DLD1 (cell line): ENCODE measurements at regions not wholly inside any gene's neighbourhood (a gene's known extent, or its start where the extent isn't known, plus 50 kb on each side); places are given as distances from the start of the nearest gene placed in this dataset.

Source experiments
- in situ Hi-C: cut with HindIII; loops from 2 replicates; pipeline ENCODE4 v1.10.0; 2017; ENCODE audit warnings: low sequenced_read_pairs

- in situ Hi-C loops, result no loop called here
Measured at GRCh38 chr15:39287322-39288195, 293.3 kb upstream of the THBS1 start.

- in situ Hi-C loops, result no loop called here
Measured at GRCh38 chr15:39290711-39291435, 290.0 kb upstream of the THBS1 start.

GRCh38 chr15:39291690-39292089 lies 289.2 kb upstream of the THBS1 start:
- in situ Hi-C loops, result no loop called here

GRCh38 chr15:39296955-39297354 lies 283.9 kb upstream of the THBS1 start:
- in situ Hi-C loops, result no loop called here

- in situ Hi-C loops, result no loop called here
Measured at GRCh38 chr15:39298271-39298962, 282.5 kb upstream of the THBS1 start.

- in situ Hi-C loops, result no loop called here
Measured at GRCh38 chr15:39299486-39300267, 281.2 kb upstream of the THBS1 start.

GRCh38 chr15:39300451-39301153 lies 280.3 kb upstream of the THBS1 start:
- in situ Hi-C loops, result no loop called here

GRCh38 chr15:39301589-39301999 lies 279.3 kb upstream of the THBS1 start:
- in situ Hi-C loops, result no loop called here

GRCh38 chr15:39302936-39303335 lies 277.9 kb upstream of the THBS1 start:
- in situ Hi-C loops, result no loop called here

- in situ Hi-C loops, result no loop called here
Measured at GRCh38 chr15:39304201-39304841, 276.6 kb upstream of the THBS1 start.

- in situ Hi-C loops, result no loop called here
Measured at GRCh38 chr15:39304931-39305728, 275.7 kb upstream of the THBS1 start.

GRCh38 chr15:39310633-39311032 lies 270.2 kb upstream of the THBS1 start:
- in situ Hi-C loops, result no loop called here

- in situ Hi-C loops, result no loop called here
Measured at GRCh38 chr15:39312984-39313383, 267.9 kb upstream of the THBS1 start.

- in situ Hi-C loops, result no loop called here
Measured at GRCh38 chr15:39313467-39313866, 267.4 kb upstream of the THBS1 start.

- in situ Hi-C loops, result no loop called here
Measured at GRCh38 chr15:39313881-39314280, 267.0 kb upstream of the THBS1 start.

GRCh38 chr15:39315206-39315850 lies 265.6 kb upstream of the THBS1 start:
- in situ Hi-C loops, result no loop called here

- in situ Hi-C loops, result no loop called here
Measured at GRCh38 chr15:39317225-39317624, 263.7 kb upstream of the THBS1 start.

GRCh38 chr15:39318231-39318630 lies 262.6 kb upstream of the THBS1 start:
- in situ Hi-C loops, result no loop called here
